ENCODE measurements at regions not wholly inside any gene's neighbourhood (a gene's known extent, or its start where the extent isn't known, plus 50 kb on each side); places are given as distances from the start of the nearest gene placed in this dataset.
"Not testable (repeated sequence)": the region's sequence is repeated elsewhere in the genome, so short reads cannot be mapped to it uniquely, and the experiment has no call there.

DNA sequence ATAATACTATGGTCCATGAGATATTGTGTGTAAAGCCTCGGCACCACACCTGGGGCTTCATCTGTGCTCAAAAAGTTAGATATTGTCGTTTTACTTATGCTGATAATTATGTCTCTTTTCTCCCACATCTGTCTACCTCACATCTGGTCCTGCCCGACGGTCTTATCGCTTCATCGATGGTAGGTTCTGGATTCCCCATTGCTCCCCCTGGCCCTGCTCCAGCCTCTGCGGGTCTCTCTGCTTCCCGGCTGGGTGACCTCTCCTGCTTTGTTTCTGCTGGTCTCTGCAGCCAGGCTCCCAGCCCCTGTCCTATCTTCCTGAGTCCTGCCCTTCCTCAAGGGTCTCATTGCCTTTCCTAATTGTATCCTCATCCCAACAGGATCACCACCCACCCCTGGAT lies 294.2 kb downstream of the NDUFA10 start:
- no peak overlapping the region for H3K27ac ChIP-seq (ENCODE audit: low read depth, low read length)
- 71 to 84% (median 83%) methylated on average over 8 of the region's 8 CpGs for WGBS, 3 donors

DNA sequence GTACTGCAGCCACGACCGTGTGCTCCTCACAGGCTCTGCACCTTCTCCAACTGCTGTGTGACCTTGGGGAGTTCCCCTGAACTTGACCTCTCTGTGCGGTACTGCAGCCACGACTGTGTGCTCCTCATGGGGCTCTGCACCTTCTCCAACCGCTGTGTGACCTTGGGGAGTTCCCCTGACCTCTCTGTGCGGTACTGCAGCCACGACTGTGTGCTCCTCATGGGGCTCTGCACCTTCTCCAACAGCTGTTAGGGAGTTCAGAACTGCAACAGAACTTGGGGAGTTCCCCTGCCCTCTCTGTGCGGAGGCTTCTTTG lies 294.6 kb downstream of the NDUFA10 start:
- H3K27ac ChIP-seq (ENCODE audit: low read depth, low read length), result not testable (repeated sequence)
- WGBS, 3 donors, result 54 to 80% (median 79%) methylated on average over 8 of the region's 8 CpGs

DNA sequence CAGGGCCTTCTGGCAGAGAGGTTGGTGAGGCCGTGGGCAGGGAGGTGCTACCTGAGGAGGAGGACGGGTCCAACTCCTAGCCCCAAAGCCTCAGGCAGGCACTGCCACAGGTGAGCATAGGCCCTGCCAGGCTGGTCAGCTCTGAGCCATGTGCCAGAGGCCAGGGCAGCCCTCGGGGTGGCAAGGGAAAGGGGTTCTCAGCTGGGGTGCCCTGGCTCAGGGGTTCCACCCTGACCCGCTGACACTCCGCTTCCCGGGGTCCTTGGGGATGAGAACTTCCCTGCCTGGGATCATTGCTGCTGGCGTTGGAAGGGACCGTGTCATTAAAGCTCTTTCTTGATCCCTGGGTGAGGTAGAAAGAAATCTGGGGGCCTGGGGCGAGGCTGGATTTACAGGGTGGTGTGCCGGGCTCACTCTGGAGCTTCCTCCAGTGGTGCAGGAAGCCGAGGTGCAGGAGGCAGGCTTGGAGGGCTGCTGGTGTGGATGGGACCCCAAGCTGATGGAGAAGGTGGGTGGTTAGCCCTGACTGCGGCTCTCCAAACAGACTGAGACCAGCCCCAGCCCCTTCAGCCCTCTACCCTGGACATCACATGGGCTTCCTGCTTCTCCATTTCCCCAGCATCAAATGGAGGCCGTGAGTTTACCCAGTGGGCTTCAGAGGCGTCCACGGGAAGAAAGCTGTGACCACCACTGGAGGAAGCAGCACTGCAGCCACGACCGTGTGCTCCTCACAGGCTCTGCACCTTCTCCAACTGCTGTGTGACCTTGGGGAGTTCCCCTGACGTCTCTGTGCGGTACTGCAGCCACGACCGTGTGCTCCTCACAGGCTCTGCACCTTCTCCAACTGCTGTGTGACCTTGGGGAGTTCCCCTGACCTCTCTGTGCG lies 295.2 kb downstream of the NDUFA10 start:
- 68 to 85% (median 83%) methylated on average over 22 of the region's 22 CpGs for WGBS, 3 donors

DNA sequence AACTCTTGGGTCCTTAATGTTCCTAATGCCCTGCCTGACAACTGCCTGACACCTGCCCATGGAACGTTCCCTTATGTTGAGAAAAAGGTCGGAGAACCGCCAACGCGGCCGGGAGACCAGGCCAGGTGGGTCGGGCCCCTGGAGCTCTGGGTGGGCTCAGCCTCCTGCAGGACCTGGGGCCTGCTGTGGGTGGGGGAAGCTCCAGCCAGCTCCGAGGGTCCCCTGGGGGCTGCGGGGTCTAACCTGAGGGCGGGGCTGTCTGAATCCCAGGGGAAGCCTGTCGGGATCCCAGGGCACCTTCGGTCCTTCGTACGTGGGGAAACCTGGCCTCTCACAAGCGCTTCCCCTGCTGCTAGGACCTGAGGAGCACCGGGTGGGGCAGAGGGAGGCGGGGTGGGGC lies 296.0 kb downstream of the NDUFA10 start:
- 91 to 94% (median 91%) methylated on average over 16 to 17 of the region's 17 CpGs for WGBS, 3 donors

More for the DNA sequence above, 295.2 kb downstream of the NDUFA10 start:
- no peak overlapping the region for H3K27ac ChIP-seq (ENCODE audit: low read depth, low read length)

DNA sequence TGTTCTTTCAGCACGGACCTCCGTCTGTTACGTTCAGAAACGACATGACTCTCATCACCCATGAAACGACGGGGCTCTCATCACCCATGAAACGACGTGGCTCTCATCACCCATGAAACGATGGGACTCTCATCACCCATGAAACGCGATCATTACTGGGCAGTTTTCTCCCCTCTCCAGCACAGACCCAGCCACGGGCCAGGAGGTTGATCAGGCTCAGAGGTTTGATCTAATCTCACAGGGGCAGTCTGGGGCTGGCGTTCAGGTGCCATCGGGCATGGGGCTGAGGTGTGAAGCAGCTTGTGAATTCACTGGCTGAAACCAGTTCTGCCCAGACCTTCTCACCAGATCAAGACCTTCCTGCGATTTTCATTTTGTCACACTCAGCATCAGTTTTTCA lies 296.4 kb downstream of the NDUFA10 start:
- 74 to 87% (median 85%) methylated on average over 15 of the region's 15 CpGs for WGBS, 3 donors
- H3K27ac ChIP-seq (ENCODE audit: low read depth, low read length), result no peak overlapping the region

More for the DNA sequence above, 296.0 kb downstream of the NDUFA10 start:
- H3K27ac ChIP-seq (ENCODE audit: low read depth, low read length), result no peak overlapping the region

DNA sequence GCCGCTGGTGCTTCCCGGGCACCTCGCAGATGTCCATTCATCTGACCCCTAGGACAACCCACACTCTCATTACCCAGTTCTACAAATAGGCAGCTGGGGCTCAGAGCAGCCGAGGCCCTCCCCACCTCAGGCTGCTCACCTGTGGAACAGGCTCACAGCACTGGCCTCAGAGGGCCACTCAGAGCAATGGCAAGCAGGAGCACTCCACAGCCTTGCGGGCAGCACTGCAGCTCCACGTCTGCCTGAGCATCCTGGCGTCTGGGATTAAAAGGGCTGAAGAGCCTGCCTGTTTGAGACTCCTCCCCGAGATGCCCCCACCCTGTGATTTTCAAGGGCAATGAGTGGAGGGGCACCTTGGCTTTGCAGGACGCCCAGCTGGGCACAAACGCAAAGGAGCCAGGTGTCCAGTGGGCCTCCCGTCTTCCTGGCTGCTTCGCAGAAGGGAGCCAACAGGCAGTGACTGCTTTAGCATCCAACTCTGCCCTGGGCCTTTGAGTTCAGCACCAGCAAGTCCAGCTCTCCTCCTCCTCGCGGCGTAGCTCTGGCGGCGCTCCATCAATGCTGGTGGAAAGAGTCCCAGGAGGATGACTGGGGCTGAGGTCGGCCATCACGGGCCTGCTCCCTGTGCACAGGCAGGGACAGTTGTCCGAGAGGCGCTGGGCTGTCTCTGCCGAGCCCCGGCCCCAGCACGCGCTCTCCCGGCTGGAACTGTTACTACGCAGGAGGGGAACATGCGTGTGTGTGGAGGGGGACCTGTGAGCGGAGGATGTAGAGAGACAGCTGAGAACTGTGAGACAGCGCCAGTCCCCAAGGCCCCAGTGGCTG lies 297.2 kb downstream of the NDUFA10 start:
- H3K27ac ChIP-seq (ENCODE audit: low read depth, low read length), result no peak overlapping the region
- 60 to 78% (median 68%) methylated on average over 30 of the region's 30 CpGs for WGBS, 3 donors

- no peak overlapping the region for H3K27ac ChIP-seq (ENCODE audit: low read depth, low read length)
- WGBS, 3 donors, result 77 to 94% (median 84%) methylated on average over 16 of the region's 16 CpGs
Observed at GRCh38 chr2:239727182-239727775, 297.9 kb downstream of the NDUFA10 start.

DNA sequence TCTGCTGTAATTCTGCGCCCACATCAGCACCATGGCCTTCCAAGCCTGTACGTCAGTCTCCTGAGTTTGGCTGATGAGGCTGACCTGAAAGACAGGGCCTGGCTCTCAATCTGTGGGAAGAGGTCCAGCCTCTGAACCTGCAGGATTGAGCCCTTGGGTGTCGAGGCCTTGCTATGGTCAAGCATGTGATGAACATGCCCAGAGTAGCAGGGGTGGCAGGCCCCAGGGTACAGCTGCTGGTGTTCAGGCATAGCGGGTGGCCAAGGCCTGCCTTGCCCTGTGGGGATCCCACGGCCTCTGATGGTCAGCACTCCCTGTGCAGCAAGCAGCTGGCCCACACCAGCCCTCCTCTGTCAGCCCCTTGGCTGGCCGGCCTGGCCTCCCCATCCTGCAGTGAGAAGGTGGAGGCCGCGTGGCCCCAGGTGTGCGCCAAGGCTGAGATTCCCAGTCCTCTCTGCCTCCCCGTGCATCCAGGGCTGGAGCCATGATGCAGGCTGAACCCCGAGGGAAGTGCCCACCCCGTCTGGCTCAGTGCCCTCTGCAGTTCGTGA lies 298.4 kb downstream of the NDUFA10 start:
- WGBS, 3 donors, result 75 to 92% (median 89%) methylated on average over 13 of the region's 13 CpGs

GRCh38 chr2:239726091-239726591 lies 299.0 kb downstream of the NDUFA10 start:
- WGBS, 3 donors, result 69 to 79% (median 76%) methylated on average over 18 of the region's 18 CpGs
- no peak overlapping the region for H3K27ac ChIP-seq (ENCODE audit: low read depth, low read length)

More for the DNA sequence above, 298.4 kb downstream of the NDUFA10 start:
- no peak overlapping the region for H3K27ac ChIP-seq (ENCODE audit: low read depth, low read length)

- 96 to 99% (median 97%) methylated on average over 7 of the region's 7 CpGs for WGBS, 3 donors
Observed at GRCh38 chr2:239725551-239725890, 299.6 kb downstream of the NDUFA10 start.

DNA sequence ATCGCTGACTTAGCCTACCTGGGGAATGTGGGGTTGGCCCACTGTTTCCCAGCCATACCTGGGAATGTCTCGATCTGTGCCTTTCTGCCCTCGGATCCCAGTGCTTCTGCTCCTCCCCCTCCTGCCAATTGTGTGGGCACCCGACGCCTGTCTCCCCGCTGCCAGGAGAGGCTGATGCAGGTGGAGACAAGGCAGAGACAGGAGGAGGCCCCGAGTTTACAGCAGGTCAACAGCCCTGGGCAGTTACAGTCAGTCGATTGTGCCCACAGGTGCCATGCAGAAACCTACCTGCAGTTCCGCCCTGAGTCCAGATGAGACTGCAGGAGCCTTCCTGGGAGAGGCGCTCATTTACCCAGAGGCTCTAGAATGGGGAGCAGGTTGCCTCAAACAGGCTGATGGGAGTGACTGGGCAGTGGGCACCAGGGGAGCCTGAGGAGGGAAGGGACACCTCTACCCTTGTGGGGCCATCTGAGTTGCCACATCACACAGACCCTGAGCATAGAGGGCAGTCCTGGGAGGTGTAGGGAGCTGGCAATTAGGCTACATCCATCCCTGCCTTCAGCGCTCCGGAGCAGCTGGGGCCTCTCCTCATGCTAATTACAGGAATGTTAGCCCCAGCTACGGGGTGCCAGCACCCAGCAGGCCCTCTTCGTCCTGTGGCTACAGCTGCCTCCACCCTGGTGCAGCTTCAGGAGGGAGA lies 300.1 kb downstream of the NDUFA10 start:
- H3K27ac ChIP-seq (ENCODE audit: low read depth, low read length), result no peak overlapping the region
- 79 to 93% (median 93%) methylated on average over 11 to 14 of the region's 14 CpGs for WGBS, 3 donors

More at GRCh38 chr2:239725551-239725890, 299.6 kb downstream of the NDUFA10 start:
- no peak overlapping the region for H3K27ac ChIP-seq (ENCODE audit: low read depth, low read length)

- H3K27ac ChIP-seq (ENCODE audit: low read depth, low read length), result no peak overlapping the region
- 57 to 66% (median 65%) methylated on average over 16 of the region's 16 CpGs for WGBS, 3 donors
Observed at GRCh38 chr2:239724194-239724849, 300.8 kb downstream of the NDUFA10 start.

- no peak overlapping the region for H3K27ac ChIP-seq (ENCODE audit: low read depth, low read length)
- 85 to 91% (median 90%) methylated on average over 9 of the region's 9 CpGs for WGBS, 3 donors
Observed at GRCh38 chr2:239723486-239724193, 301.5 kb downstream of the NDUFA10 start.

DNA sequence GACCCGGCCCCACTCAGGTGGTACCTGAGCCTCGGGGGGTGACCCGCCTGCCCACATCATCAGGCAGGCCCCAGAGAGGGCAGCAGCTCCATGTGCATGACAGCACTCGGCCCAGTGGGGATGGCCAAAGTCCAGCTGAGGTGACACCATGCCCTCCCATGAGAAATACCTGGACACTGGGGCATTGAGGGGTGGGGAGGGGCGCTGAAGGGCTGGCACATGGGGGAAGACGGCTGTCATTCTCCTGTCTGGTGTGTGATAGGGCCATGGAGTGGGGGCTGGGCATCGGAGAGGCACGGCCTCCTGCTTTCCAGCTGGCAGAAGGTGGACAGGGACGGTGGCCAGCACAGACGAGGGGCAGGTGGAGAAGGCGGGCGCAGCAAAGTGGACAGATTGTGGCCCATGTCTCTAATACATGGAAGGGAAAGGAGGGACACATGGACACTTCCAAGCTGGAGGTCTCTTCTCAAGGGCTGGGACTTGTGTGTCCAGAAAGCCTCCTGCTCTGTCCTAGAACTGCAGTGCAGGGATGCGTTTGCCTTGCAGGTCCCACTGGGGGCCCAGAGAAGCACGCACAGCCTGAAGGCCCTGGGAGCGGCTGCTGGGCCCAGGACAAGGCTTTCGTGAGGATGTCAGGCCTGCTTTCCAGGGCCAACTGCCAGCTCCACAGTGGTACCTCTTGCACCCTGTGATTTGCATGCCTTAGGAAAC lies 302.2 kb downstream of the NDUFA10 start:
- 91 to 93% (median 92%) methylated on average over 16 of the region's 16 CpGs for WGBS, 3 donors
- H3K27ac ChIP-seq (ENCODE audit: low read depth, low read length), result no peak overlapping the region

DNA sequence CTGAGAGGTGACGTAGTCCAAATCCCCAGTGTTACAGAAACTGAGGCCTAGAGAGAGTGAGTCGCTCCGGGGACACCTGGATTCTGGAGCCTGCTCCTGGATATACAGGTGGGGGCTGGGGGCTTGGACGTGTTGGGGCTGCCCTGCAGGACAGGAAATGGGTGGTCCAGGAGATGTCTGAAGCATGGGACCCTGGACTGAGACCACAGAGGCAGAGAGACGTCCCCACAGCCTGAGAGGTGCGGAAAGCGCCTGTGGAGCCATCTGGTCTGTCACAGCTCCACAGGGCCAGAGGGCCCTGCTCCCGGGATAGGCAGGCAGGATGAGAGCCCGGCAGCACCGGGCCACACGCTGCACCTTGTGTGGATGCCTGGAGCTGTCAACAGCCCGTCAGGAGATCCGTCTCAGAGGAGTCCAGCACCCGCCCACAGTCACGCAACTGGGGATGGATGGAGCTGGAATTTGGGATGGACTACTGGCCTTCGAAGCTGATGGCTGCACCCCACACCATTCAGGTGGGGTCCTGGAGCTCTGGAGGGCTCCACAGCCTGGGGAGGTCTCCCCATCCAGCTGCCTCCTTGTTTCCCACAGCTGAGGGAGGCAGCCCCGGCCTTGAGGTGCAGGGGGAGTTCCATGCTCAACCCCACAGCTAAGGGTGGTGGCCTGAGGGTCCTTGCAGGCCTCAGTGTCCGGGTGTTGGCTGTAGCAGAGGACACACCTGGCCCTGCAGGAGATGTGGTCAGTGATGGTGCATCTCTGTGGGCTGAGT lies 303.0 kb downstream of the NDUFA10 start:
- no peak overlapping the region for H3K27ac ChIP-seq (ENCODE audit: low read depth, low read length)
- WGBS, 3 donors, result 81 to 93% (median 92%) methylated on average over 17 to 18 of the region's 18 CpGs

GRCh38 chr2:239721531-239721930 lies 303.6 kb downstream of the NDUFA10 start:
- 83 to 90% (median 83%) methylated on average over 11 of the region's 11 CpGs for WGBS, 3 donors
- no peak overlapping the region for H3K27ac ChIP-seq (ENCODE audit: low read depth, low read length)
